Lower leg skin (tissue), 4 donors: ENCODE measurements at regions not wholly inside any gene's neighbourhood (a gene's known extent, or its start where the extent isn't known, plus 50 kb on each side); places are given as distances from the start of the nearest gene placed in this dataset.
A peak's percentile ranks its signal among the peaks of the same experiment; 100 is the strongest.

Source experiments
- DNase-seq, 2 donors: peaks; one replicate each; pipeline ENCODE4 v3.0.0-alpha.2; 2019; ENCODE audit warnings: low spot score in 2 of 2
- H3K4me3 ChIP-seq: fragments of 200-600 bp; sonication (generic); 2 replicates; pipeline ENCODE4 v1.5.1; 2017; ENCODE audit warnings: mild to moderate bottlenecking, low read depth; ENCODE audit not compliant: poor library complexity, severe bottlenecking
- POLR2A ChIP-seq, 2 donors: fragments of 450-650 bp; IDR thresholded peaks; one replicate each; pipeline ENCODE4 v1.6.1; 2016 to 2017; ENCODE audit warnings: antibody characterized with exemption in 2 of 2, mild to moderate bottlenecking in 1 of 2, moderate library complexity in 1 of 2
- WGBS, 2 donors: methylation state at CpG; one replicate each; pipeline ENCODE4 v1.1.5; 2018; 5-methylcytosine and 5-hydroxymethylcytosine counted together
- intact Hi-C: fragments of 100-400 bp; cut with DNase I; formaldehyde crosslinking; loops from one replicate; pipeline ENCODE4 v1.15.0; 2023; ENCODE audit warnings: low total_unique reads
- TF ChIP-seq, protein P1 (sequence below), 3 donors: fragments of 450-650 bp; IDR thresholded peaks; one replicate each; pipeline ENCODE4 v1.5.1; 2016; ENCODE audit warnings: antibody characterized with exemption in 3 of 3, mild to moderate bottlenecking in 3 of 3, moderate library complexity in 2 of 3

DNA sequence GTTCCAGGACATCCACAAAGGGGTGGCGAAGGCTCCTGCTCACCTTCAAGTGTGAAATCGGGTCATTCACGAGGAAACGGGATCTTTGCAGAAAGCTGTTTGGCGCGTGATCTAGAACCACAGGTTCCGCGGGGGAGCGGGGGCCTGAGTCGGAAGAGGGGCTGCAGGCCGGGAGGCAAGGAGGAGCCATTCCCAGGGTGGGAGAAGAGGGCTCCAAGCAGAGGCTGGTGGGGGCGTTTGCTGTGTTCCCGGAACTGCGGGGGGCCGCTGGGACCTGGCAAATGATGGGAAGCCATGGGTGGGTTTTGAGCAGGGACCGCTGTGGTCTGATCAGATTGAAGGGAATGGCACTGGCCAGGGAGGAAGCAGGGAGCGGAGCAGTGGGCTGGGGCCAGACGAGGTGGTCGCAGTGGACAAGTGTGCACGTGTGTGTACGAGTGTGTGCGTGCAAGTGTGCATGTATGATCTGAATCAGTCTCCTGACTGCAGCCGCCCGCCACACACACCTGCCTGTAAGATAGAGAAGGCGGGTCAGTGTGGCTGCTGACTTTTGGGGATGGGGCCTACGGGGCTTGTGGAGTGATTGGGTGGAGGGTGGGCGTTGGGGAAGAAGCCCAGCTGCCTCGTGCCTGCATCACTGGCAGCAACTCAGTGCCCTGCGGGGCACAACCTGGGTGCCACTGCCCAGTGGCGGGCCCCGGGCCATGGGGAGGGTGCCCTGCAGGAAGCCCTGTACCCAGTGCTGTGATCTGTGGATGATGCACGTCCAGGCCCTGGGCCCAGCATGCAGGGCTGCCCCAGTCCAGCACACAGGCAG, 141.9 kb downstream of the KIF26A start:
- WGBS, 2 donors: 83 to 89% methylated on average over 27 to 31 of the region's 32 CpGs
- DNase-seq: peak in 1 of 2 donors; percentile 67
- no peak for TF ChIP-seq POLR2A (IDR thresholded peaks at IDR 0.05)
- TF ChIP-seq, protein P1, sequence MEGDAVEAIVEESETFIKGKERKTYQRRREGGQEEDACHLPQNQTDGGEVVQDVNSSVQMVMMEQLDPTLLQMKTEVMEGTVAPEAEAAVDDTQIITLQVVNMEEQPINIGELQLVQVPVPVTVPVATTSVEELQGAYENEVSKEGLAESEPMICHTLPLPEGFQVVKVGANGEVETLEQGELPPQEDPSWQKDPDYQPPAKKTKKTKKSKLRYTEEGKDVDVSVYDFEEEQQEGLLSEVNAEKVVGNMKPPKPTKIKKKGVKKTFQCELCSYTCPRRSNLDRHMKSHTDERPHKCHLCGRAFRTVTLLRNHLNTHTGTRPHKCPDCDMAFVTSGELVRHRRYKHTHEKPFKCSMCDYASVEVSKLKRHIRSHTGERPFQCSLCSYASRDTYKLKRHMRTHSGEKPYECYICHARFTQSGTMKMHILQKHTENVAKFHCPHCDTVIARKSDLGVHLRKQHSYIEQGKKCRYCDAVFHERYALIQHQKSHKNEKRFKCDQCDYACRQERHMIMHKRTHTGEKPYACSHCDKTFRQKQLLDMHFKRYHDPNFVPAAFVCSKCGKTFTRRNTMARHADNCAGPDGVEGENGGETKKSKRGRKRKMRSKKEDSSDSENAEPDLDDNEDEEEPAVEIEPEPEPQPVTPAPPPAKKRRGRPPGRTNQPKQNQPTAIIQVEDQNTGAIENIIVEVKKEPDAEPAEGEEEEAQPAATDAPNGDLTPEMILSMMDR (IDR thresholded peaks at IDR 0.05): no peak
- intact Hi-C loops: no loop called here
- H3K4me3 ChIP-seq: no peak overlapping the region

DNA sequence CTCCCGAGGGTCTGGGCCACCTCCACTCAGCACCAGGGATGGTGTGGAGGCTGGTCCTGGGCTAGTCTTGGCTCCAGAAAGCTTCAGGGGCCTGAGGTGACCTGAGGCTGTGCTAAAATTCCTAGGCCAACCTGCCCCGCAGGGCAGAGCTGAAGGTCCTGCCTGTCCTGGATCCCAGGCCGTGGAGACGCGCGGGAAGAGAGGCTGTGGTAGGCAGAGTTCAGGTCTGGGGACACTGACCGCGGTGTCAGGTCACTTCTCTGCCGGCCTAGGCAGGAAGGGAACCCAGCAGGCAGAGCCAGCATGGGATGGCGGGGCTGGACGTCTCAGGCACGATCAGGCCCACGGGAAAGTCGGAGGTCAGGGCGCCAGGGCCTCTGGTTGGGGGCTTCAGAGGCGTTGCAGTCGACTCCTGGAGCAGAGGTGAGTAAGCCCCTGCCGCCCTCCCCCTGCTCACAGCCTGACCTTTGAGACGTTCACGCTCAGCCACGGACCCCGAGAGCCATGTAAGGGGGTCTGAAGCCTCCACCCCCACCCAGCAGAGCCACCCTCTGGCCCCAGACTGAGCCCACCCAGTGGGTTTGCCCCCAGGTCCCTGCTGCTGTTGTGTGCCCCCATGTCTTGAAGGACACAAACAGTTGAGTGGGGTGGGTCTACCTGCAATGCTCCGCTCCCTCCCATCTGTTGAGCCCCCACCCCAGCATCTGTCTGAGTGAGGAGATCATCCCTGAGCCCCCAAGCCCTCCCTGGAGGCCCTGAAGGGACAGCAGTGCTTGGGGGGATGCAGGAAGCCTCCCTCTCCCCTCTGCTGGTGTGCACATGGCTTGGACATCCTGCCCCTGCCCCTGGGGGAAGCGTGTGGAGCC, 142.7 kb downstream of the KIF26A start:
- intact Hi-C loops: no loop called here
- WGBS, 2 donors: 91 to 94% methylated on average over 21 to 22 of the region's 24 CpGs
- H3K4me3 ChIP-seq: no peak overlapping the region
- no peak for TF ChIP-seq POLR2A (IDR thresholded peaks at IDR 0.05)
- TF ChIP-seq, protein P1 (IDR thresholded peaks at IDR 0.05): no peak
- peak in 1 of 2 donors; percentile 79 for DNase-seq

DNA sequence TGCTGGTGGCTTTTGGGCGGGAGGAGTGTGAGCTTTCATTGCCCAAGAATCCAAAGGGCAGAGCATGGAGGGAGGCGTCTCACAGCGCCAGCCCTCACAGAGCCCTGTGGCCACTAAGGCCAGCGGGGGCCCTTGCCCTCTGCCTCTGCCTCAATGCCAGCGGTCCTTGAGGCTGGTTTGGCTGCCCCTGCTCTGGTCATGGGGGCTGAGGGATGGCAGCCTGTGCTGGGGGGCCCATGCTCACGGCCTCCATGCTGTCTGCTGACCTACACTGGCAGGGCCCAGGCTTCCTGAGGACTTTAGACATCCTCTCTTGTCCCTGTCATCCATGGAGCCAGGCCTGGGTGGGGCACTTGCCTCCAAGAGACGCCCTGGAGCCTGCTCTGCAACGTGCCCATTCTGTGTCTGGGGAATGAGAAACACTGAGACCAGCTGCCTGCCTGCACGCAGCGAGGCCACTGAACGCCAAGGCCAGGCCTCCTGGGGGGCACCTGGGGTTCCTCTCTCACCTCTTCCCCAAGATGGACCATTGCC, 143.4 kb downstream of the KIF26A start:
- no peak overlapping the region for H3K4me3 ChIP-seq
- TF ChIP-seq, protein P1 (IDR thresholded peaks at IDR 0.05): no peak
- no peak for TF ChIP-seq POLR2A (IDR thresholded peaks at IDR 0.05)
- intact Hi-C loops: no loop called here
- no peak for DNase-seq
- 80% methylated on average over 8 to 10 of the region's 11 CpGs for WGBS, 2 donors

DNA sequence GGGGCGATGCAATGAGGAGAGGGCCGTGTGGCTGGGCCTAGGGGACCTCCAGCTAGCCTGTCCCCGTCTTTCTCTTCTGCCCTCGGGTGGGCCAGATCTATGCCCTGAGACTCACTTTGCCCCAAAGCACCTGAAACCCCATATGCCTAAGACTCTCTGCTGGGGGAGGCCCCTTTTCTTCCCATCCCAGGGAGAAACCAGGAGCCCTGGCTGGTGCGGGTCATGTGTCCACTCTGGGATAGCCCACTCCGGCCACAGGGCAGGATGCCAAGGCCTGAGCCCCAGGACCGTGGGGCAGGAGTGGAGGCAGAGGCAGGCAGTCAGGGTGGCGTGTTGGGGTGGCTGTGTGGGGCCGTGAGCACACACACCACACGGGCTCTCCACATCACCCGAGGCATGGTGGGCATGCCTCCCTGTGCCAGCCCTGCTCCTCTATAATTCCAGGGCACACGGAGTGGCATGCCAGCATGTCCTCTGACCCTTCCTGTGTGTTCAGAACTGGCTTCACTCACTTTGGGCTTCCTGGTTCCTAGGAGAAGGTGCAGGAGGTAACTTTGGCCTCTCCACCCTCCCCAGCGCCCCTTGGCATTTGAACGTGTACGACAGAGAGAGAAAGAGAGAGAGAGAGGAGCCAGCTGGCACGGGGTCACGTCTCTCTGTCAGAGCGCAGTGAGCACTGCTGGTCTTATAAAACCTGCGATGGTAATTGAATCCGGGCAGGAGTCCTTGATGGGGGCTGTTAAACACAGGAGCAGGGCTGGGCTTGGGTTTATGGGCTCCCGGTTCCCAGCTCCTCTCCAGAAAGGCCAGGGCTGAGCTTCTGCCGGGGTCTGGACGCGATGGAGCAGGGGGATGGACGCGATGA, 144.2 kb downstream of the KIF26A start:
- TF ChIP-seq POLR2A (IDR thresholded peaks at IDR 0.05): no peak
- TF ChIP-seq, protein P1 (IDR thresholded peaks at IDR 0.05): no peak
- H3K4me3 ChIP-seq: no peak overlapping the region
- peak in 1 of 2 donors; percentile 81 for DNase-seq
- WGBS, 2 donors: 55 to 66% methylated on average over 23 to 26 of the region's 26 CpGs
- intact Hi-C loops: no loop called here
